Pulmonary artery endothelial cell (primary cell): ENCODE measurements at regions not wholly inside any gene's neighbourhood (a gene's known extent, or its start where the extent isn't known, plus 50 kb on each side); places are given as distances from the start of the nearest gene placed in this dataset.

Experiments
- DNase-seq: peaks from one replicate; pipeline ENCODE4 v3.0.0-alpha.2; 2011; ENCODE audit warnings: low read depth, low spot score

DNA sequence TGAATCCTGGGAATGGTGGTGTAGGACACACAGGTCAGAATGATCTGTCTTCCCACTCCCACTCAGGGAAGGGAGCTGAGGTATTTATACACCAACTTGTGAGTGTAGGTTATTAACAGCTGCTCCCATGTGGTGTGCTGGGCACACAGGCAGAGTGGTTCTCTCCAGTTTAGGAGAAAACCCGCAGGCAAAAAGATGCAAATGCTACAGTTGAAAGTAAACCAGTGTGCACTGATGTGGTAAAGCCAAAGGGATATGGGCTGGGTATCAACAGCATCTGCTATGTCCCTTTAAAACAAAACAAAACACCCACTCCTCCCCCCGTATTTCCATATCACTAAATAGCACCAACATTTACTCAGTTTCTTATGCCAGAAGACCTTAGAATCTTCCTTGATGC lies 75.4 kb upstream of the SYT13 start:
- no peak for DNase-seq

DNA sequence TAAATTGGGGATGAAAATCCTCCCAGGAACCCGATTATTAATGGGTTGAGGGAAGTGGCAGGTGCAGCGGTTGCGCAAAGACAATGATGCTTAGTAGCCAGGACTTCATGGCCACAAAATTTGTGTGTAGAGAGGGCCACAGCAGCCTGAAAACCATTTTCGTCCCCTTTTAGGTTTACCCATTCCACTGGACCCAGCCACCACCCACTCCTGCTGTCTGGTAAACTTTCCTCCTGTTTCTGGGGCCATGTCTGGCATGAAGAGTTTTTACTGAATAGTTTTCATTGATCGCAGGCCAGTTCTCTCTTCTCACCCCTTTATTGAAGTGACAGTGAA lies 69.5 kb upstream of the SYT13 start:
- DNase-seq, result no peak

DNA sequence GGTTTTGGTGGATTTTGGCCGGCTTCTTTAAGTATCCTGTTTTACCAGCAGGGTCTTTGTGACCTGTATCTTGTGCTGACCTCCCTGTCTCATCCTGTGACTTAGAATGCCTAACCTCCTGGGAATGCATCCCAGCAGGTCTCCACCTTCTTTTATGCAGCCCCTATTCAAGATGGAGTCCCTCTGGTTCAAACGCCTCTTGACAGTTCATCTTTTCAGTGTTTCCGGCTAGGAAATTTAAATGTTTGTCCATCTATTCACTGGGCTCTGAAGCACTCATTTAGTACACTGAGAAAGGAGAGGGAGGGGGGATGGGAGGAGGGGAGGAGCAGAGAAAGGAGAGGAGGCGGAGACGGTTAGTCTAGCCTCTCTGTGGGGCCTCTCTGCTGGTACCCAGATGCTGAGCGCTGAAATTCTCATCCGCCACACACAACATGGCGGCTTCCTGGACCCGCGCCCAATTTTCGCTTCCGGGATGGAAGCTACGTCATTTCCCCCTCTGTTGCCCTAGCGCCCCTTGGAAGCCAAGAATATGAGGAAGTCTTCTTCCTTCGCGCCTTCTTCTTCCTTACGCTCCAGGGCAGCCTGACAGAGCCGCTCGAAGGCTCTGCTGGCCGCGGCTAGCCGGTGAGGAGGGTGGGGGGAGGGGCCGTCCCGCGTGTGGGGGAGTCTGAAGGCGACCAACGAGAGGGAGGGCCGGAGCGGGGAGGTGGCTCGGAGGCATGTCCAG lies 69.0 kb upstream of the SYT13 start:
- DNase-seq, result peak; percentile 29

DNA sequence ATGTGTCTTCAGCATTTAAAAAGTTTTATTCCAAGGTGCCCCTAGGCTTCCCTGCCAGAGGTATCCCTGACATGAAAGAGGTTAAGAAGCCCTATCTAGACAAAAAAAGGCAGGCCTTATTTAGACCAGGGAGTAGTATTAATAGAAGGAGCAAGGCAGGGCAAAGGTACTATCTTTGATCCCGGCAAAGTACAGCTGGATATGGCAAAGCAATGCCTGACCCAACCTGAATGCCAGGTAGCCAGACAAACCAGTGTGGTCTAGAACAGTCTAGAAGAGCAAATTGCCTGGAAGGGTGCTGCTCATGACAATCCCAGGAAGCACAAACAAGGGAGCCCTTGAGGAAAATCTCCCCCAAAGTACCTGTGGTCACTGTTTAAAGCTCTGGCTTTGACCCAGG lies 62.6 kb upstream of the SYT13 start:
- DNase-seq, result no peak

DNA sequence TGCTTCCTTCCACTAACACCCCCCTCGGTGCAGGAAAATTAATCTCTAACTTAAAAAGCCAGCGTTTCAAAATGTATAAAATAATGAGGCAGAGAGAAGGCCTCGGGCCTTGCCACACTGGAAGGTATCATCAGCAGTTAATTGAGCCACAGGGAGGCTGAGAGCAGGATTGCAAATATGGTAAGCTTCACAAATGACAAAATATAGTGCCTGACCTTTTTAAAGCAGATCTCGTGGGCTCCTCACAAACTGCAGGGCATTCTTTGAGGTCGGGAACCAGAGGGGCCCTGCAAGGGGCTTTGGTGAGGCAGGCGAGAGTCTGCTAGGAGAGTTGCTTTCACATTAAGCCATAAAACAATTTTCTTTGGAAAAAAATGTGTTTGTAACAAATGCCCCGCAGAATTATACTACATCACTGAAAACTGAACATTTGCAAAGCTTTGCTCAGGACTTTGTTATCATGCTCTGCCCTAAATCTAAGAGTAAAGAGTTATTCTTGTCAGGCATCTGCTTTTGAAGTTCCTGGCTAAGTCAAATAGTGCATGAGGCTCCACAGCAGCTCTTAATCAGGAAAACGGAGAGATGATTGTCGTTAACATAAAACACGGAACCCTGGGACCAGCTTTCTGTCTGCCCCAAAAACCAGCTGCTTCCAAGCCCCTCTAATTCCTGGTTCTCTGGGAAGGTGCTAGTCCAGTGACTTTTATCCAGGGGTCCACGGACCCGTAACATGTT lies 61.4 kb upstream of the SYT13 start:
- DNase-seq, result no peak

DNA sequence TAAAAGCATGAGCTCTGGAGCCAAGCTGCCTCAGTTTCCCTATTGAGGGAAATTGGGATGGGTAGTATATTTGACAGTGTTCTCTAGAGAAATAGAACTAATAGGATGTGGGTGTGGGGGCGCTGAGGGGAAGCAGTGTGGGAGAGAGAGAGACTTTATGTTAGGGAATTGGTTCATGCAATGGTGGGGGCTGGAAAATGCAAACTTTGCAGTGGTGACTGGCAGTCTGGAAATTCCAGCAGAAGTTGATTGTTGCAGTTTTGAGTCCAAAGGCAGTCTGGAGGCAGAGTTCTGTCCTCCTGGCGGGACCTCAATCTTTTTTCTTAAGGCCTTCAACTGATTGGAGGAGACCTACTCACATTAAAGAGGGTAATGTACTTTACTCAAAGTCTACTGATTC lies 59.4 kb upstream of the SYT13 start:
- DNase-seq, result no peak

DNA sequence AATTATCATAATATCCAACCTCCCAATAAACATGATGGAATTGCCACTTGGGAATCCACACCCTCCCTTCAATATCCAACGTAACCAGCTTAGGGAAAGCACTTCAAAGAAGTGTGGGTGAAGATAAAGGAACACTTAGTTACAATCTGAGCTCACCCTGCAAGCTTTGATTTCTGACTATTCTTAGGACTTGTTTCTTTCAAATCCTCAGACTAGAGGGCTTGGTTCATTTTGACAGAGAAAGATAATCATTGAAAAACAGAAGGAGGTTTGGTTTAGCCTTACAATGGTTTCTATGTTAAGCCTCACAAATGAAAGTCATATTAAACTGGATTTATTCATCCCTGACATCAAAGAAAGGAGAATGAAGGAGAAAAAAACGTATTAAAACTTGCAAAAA lies 57.9 kb upstream of the SYT13 start:
- DNase-seq, result no peak

DNA sequence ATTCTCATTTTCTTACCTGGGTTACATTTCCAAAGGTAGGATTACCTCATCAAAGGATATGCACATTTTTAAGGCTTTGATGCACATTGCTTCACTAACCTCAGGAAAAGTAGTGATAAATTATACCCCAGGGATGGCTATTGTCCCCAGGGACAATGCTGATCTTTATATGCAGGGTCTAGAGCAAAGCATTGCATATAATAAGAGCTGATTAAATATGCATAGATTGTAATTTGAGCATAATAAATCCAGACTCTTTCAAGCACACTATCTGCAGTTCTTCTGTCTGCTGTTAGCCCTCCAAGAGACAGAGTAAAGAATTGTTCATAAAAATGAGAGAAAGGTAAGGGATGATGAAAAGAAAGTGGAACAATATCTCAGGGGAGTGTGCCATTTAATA lies 57.3 kb upstream of the SYT13 start:
- DNase-seq, result no peak

DNA sequence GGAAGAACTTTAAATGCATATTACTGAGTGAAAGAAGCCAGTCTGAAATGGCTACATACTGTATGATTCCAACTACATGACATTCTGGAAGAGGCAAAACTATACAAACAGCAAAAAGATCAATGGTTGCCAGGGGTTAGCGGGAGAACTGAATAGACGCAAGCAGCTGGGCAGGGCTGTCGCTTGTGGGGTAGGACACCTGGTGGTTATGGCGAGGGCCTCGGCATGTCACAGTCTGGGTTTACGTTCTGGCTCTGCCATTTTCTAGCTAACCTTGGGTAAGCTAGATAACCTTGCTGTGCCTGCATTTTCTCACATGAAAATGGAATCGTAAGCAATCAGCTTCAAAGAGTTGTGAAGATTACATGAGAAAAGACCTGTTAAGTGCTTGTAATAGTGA lies 55.2 kb upstream of the SYT13 start:
- DNase-seq, result no peak

DNA sequence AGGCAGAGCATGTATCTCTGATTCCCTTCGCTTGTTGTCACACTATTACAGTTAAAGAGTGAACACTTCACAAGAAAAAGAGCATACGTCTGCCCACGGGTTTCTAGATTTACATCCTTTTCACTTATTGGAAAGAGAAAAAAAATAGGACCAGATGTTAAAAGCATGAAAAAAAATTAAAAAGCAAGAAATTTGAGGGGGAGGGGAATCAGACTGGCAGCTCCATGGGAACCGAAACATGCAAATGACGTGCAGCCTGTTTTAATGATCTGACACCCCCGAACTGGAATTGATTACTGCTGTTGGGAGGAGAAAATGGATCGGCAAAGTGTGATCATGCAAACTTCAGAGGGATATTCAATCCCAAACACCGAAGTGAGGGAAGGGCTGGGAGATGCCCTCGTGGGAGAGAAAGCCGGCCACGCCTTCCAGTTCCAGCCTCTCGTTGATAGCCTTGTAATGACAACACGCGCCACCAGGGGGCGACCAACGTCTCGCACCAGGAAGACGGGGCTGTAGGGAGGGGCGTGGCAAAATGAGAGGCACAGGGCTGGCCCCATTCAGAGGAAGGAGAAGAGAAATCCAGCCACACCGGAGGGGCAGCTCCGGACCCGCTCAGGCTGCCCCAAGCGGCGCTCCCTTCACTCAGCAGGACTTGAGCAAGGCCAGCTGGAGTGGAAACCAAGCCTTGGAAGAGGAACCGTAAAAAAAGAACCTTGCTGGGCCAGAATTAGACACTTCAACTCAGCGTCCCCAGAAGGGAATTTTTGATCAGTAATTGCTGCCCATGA lies 53.8 kb upstream of the SYT13 start:
- peak; percentile 35 for DNase-seq

DNA sequence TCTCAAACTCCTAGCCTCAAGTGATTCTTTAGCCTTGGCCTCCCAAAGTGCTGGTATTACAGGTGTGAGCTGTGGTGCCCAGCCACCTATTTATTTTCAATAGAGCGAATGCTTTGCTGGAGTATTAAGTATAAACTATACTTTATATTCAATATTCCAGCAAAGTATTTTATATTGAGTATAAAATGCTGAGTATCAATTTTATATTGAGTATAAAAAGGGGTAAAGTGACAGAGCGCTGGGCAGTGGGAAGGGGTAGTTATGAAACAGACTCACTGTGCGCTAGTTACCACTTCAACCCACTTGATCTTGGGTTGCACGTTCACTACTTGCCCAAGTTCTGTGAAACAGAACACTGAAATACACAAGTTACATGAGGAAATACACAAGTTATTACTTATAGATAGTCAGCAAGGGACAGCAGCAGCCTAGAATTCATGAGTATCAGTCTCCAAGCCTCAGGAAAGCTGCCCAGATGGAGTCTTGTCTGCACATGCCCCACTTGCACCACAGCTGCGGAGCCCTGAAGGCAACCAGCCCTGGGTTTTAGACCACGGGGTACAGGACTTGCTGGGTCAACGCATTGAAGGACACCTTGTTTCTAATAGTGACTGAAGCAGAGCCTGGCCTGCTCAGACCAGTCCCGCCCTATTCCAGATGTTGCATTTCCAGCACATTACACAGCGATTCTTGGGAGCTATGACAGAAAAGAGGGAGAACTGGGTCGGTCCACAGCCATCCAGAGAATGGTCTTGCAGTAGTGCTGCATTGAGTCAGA lies 51.6 kb upstream of the SYT13 start:
- no peak for DNase-seq

DNA sequence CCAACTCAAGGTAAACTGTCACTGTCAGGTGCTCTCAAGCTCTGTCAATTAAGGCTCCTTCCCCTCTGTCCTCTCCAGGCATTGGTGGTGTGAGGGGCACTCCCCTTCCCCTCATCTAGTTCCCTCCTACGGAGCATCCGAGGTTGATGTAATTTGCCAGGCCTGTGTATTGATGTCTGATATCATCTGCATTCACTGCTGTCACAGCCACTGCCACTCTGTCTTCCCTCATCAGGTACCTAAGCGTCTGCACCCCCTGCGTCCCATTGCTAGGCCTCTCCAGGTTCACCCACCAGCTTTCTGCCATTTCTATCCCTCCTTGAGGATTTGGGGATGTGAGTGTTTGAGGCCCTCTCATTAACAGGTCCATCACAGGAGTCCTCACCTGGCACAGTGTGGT lies 50.0 kb upstream of the SYT13 start:
- no peak for DNase-seq
